ENCODE measurements at regions not wholly inside any gene's neighbourhood (a gene's known extent, or its start where the extent isn't known, plus 50 kb on each side); places are given as distances from the start of the nearest gene placed in this dataset.

GRCh38 chrX:3178329-3178728 lies 137.1 kb downstream of the ARSF start:
- no peak for TF ChIP-seq FOXM1 (IDR thresholded peaks at IDR 0.05; ENCODE audit: borderline replicate concordance, low read depth)
- no peak for TF ChIP-seq TEAD4 (IDR thresholded peaks at IDR 0.05)
- TF ChIP-seq RAD21 (IDR thresholded peaks at IDR 0.05; ENCODE audit: low read depth): no peak
- TF ChIP-seq TAF1 (IDR thresholded peaks at IDR 0.05; ENCODE audit: low read depth): no peak
- TF ChIP-seq TCF12 (IDR thresholded peaks at IDR 0.05; ENCODE audit: low read depth): no peak
- TF ChIP-seq CEBPB (IDR thresholded peaks at IDR 0.05): no peak
- TF ChIP-seq CREB1 (IDR thresholded peaks at IDR 0.05; ENCODE audit: low read depth): no peak
- no peak for TF ChIP-seq REST (IDR thresholded peaks at IDR 0.05; ENCODE audit: low read depth)
- no peak for TF ChIP-seq NFIC (IDR thresholded peaks at IDR 0.05)
- no peak for TF ChIP-seq MAX (IDR thresholded peaks at IDR 0.05)
- TF ChIP-seq EGR1 (IDR thresholded peaks at IDR 0.05): no peak
- TF ChIP-seq YY1 (IDR thresholded peaks at IDR 0.05; ENCODE audit: low read depth): no peak
- no peak for TF ChIP-seq USF1 (IDR thresholded peaks at IDR 0.05)
- no peak for TF ChIP-seq ZBTB7A (IDR thresholded peaks at IDR 0.05; ENCODE audit: low read depth)
- no peak for TF ChIP-seq EP300 (IDR thresholded peaks at IDR 0.05; ENCODE audit: borderline replicate concordance)

GRCh38 chrX:3177851-3178250 lies 136.6 kb downstream of the ARSF start:
- TF ChIP-seq ZBTB7A (IDR thresholded peaks at IDR 0.05; ENCODE audit: low read depth) (no peak), EGR1 (IDR thresholded peaks at IDR 0.05) (no peak), USF1 (IDR thresholded peaks at IDR 0.05) (no peak), EP300 (IDR thresholded peaks at IDR 0.05; ENCODE audit: borderline replicate concordance) (no peak), CEBPB (IDR thresholded peaks at IDR 0.05) (no peak), MAX (IDR thresholded peaks at IDR 0.05) (no peak), NFIC (IDR thresholded peaks at IDR 0.05) (no peak), FOXM1 (IDR thresholded peaks at IDR 0.05; ENCODE audit: borderline replicate concordance, low read depth) (no peak), RAD21 (IDR thresholded peaks at IDR 0.05; ENCODE audit: low read depth) (no peak), CREB1 (IDR thresholded peaks at IDR 0.05; ENCODE audit: low read depth) (no peak), TEAD4 (IDR thresholded peaks at IDR 0.05) (no peak), YY1 (IDR thresholded peaks at IDR 0.05; ENCODE audit: low read depth) (no peak), REST (IDR thresholded peaks at IDR 0.05; ENCODE audit: low read depth) (no peak)

- TF ChIP-seq MAX (IDR thresholded peaks at IDR 0.05) (no peak), CREB1 (IDR thresholded peaks at IDR 0.05; ENCODE audit: low read depth) (no peak), NFIC (IDR thresholded peaks at IDR 0.05) (no peak), YY1 (IDR thresholded peaks at IDR 0.05; ENCODE audit: low read depth) (no peak), FOXM1 (IDR thresholded peaks at IDR 0.05; ENCODE audit: borderline replicate concordance, low read depth) (no peak), TCF12 (IDR thresholded peaks at IDR 0.05; ENCODE audit: low read depth) (no peak), TAF1 (IDR thresholded peaks at IDR 0.05; ENCODE audit: low read depth) (no peak), EP300 (IDR thresholded peaks at IDR 0.05; ENCODE audit: borderline replicate concordance) (no peak), USF1 (IDR thresholded peaks at IDR 0.05) (no peak), TEAD4 (IDR thresholded peaks at IDR 0.05) (no peak), EGR1 (IDR thresholded peaks at IDR 0.05) (no peak), RAD21 (IDR thresholded peaks at IDR 0.05; ENCODE audit: low read depth) (no peak), CEBPB (IDR thresholded peaks at IDR 0.05) (no peak), REST (IDR thresholded peaks at IDR 0.05; ENCODE audit: low read depth) (no peak)
These were observed 135.2 kb downstream of the ARSF start for GRCh38 chrX:3176439-3176820.

Measured in Ishikawa (cell line).